ENCODE measurements at regions not wholly inside any gene's neighbourhood (a gene's known extent, or its start where the extent isn't known, plus 50 kb on each side); places are given as distances from the start of the nearest gene placed in this dataset.
"Not testable (repeated sequence)": the region's sequence is repeated elsewhere in the genome, so short reads cannot be mapped to it uniquely, and the experiment has no call there.

- Mint-ChIP-seq H3K36me3 (no peaks in the 10 kb centered on the region), H3K9me3 (peaks cover 0 to 7% (median 0%) of the 10 kb centered on the region in 9 donors), H3K4me3 (no peak overlapping the region), H3K27ac (no peak overlapping the region), H3K4me1 (no peaks in the 10 kb centered on the region), H3K27me3 (peaks cover 0 to 4% (median 0%) of the 10 kb centered on the region in 5 donors)
- DNase-seq (no peak), ATAC-seq (no peak)
- POLR2A ChIA-PET: no interaction called here
Observed at GRCh38 chr5:2867373-2867933, 116.0 kb upstream of the IRX2 start.

- Mint-ChIP-seq H3K9me3 (peaks cover 0 to 7% (median 0%) of the 10 kb centered on the region in 9 donors), H3K36me3 (no peaks in the 10 kb centered on the region), H3K27ac (no peak overlapping the region), H3K4me3 (no peak overlapping the region), H3K27me3 (peaks cover 0 to 4% (median 0%) of the 10 kb centered on the region in 5 donors), H3K4me1 (no peaks in the 10 kb centered on the region)
- POLR2A ChIA-PET: no interaction called here
- ATAC-seq: no peak
- DNase-seq: no peak
Observed at GRCh38 chr5:2866662-2867372, 115.3 kb upstream of the IRX2 start.

- ATAC-seq (no peak), DNase-seq (no peak)
- H3K27ac Mint-ChIP-seq: no peak overlapping the region
- peaks cover 0 to 7% (median 0%) of the 10 kb centered on the region in 9 donors for H3K9me3 Mint-ChIP-seq
- POLR2A ChIA-PET: no interaction called here
- H3K36me3 Mint-ChIP-seq: no peaks in the 10 kb centered on the region
- no peaks in the 10 kb centered on the region for H3K4me1 Mint-ChIP-seq
- no peak overlapping the region for H3K4me3 Mint-ChIP-seq
- peaks cover 0 to 4% (median 0%) of the 10 kb centered on the region in 5 donors for H3K27me3 Mint-ChIP-seq
Observed at GRCh38 chr5:2865856-2866255, 114.4 kb upstream of the IRX2 start.

GRCh38 chr5:2864515-2865105, 113.1 kb upstream of the IRX2 start:
- Mint-ChIP-seq H3K27ac (no peak overlapping the region), H3K4me1 (no peaks in the 10 kb centered on the region), H3K4me3 (no peak overlapping the region), H3K36me3 (no peaks in the 10 kb centered on the region), H3K9me3 (peaks cover 0 to 7% (median 0%) of the 10 kb centered on the region in 9 donors), H3K27me3 (peaks cover 0 to 2% (median 0%) of the 10 kb centered on the region in 5 donors)
- DNase-seq (no peak), ATAC-seq (no peak)
- POLR2A ChIA-PET: no interaction called here

GRCh38 chr5:2863675-2864433, 112.4 kb upstream of the IRX2 start:
- H3K4me3 Mint-ChIP-seq: no peak overlapping the region
- no peak for ATAC-seq
- H3K27me3 Mint-ChIP-seq: no peaks in the 10 kb centered on the region
- H3K36me3 Mint-ChIP-seq: no peaks in the 10 kb centered on the region
- no peaks in the 10 kb centered on the region for H3K4me1 Mint-ChIP-seq
- no peak overlapping the region for H3K27ac Mint-ChIP-seq
- peaks cover 0 to 4% (median 0%) of the 10 kb centered on the region in 9 donors for H3K9me3 Mint-ChIP-seq
- DNase-seq: no peak
- POLR2A ChIA-PET: no interaction called here

- Mint-ChIP-seq H3K27me3 (no peaks in the 10 kb centered on the region), H3K4me1 (no peaks in the 10 kb centered on the region), H3K27ac (no peak overlapping the region), H3K4me3 (no peak overlapping the region), H3K9me3 (peaks cover 0 to 4% (median 0%) of the 10 kb centered on the region in 9 donors), H3K36me3 (no peaks in the 10 kb centered on the region)
- POLR2A ChIA-PET: no interaction called here
- DNase-seq (no peak), ATAC-seq (no peak)
Observed at GRCh38 chr5:2863133-2863532, 111.7 kb upstream of the IRX2 start.

GRCh38 chr5:2862176-2862575, 110.7 kb upstream of the IRX2 start:
- DNase-seq, POLR2A ChIA-PET, H3K4me3 Mint-ChIP-seq, H3K4me1 Mint-ChIP-seq, H3K36me3 Mint-ChIP-seq, H3K27me3 Mint-ChIP-seq, H3K9me3 Mint-ChIP-seq, ATAC-seq: not testable (repeated sequence)
- peak overlapping the region in 1 of 10 donors; percentile 33 for H3K27ac Mint-ChIP-seq

- DNase-seq (no peak), ATAC-seq (no peak)
- Mint-ChIP-seq H3K4me1 (no peaks in the 10 kb centered on the region), H3K27me3 (no peaks in the 10 kb centered on the region), H3K4me3 (no peak overlapping the region), H3K36me3 (no peaks in the 10 kb centered on the region), H3K27ac (no peak overlapping the region), H3K9me3 (peaks cover 0 to 4% (median 0%) of the 10 kb centered on the region in 9 donors)
- POLR2A ChIA-PET: no interaction called here
Observed at GRCh38 chr5:2861605-2862004, 110.1 kb upstream of the IRX2 start.

- ATAC-seq (no peak), DNase-seq (no peak)
- no peak overlapping the region for H3K27ac Mint-ChIP-seq
- no peaks in the 10 kb centered on the region for H3K36me3 Mint-ChIP-seq
- POLR2A ChIA-PET: no interaction called here
- no peak overlapping the region for H3K4me3 Mint-ChIP-seq
- peaks cover 0 to 2% (median 0%) of the 10 kb centered on the region in 5 donors for H3K27me3 Mint-ChIP-seq
- peaks cover 0 to 3% (median 0%) of the 10 kb centered on the region in 9 donors for H3K9me3 Mint-ChIP-seq
- H3K4me1 Mint-ChIP-seq: no peaks in the 10 kb centered on the region
Observed at GRCh38 chr5:2860101-2860500, 108.6 kb upstream of the IRX2 start.

GRCh38 chr5:2857837-2858236, 106.4 kb upstream of the IRX2 start:
- POLR2A ChIA-PET: no interaction called here
- no peak overlapping the region for H3K27ac Mint-ChIP-seq
- no peaks in the 10 kb centered on the region for H3K36me3 Mint-ChIP-seq
- DNase-seq (no peak), ATAC-seq (no peak)
- H3K4me3 Mint-ChIP-seq: no peak overlapping the region
- H3K9me3 Mint-ChIP-seq: peaks cover 0 to 8% (median 0%) of the 10 kb centered on the region in 9 donors
- H3K27me3 Mint-ChIP-seq: peaks cover 0 to 2% (median 0%) of the 10 kb centered on the region in 5 donors
- H3K4me1 Mint-ChIP-seq: no peaks in the 10 kb centered on the region

- H3K36me3 Mint-ChIP-seq: no peaks in the 10 kb centered on the region
- no peak overlapping the region for H3K27ac Mint-ChIP-seq
- peaks cover 0 to 2% (median 0%) of the 10 kb centered on the region in 5 donors for H3K27me3 Mint-ChIP-seq
- no peaks in the 10 kb centered on the region for H3K4me1 Mint-ChIP-seq
- ATAC-seq (no peak), DNase-seq (no peak)
- H3K9me3 Mint-ChIP-seq: peaks cover 0 to 5% (median 0%) of the 10 kb centered on the region in 9 donors
- no peak overlapping the region for H3K4me3 Mint-ChIP-seq
- POLR2A ChIA-PET: no interaction called here
Observed at GRCh38 chr5:2856206-2856605, 104.7 kb upstream of the IRX2 start.

GRCh38 chr5:2852446-2852845, 101.0 kb upstream of the IRX2 start:
- POLR2A ChIA-PET: no interaction called here
- Mint-ChIP-seq H3K36me3 (no peaks in the 10 kb centered on the region), H3K27me3 (peaks cover 0 to 2% (median 0%) of the 10 kb centered on the region in 5 donors), H3K27ac (no peak overlapping the region), H3K4me1 (no peaks in the 10 kb centered on the region), H3K4me3 (no peak overlapping the region), H3K9me3 (peaks cover 0 to 5% (median 0%) of the 10 kb centered on the region in 9 donors)
- ATAC-seq (no peak), DNase-seq (no peak)

GRCh38 chr5:2851895-2852294, 100.4 kb upstream of the IRX2 start:
- Mint-ChIP-seq H3K27me3 (peaks cover 0 to 2% (median 0%) of the 10 kb centered on the region in 5 donors), H3K27ac (no peak overlapping the region), H3K36me3 (no peaks in the 10 kb centered on the region), H3K4me1 (no peaks in the 10 kb centered on the region), H3K9me3 (peaks cover 0 to 5% (median 0%) of the 10 kb centered on the region in 9 donors), H3K4me3 (no peak overlapping the region)
- ATAC-seq: no peak
- DNase-seq: no peak
- POLR2A ChIA-PET: no interaction called here

Data from naive thymus-derived CD8-positive, alpha-beta T cell (primary cell).